Ishikawa (cell line): ENCODE measurements at regions not wholly inside any gene's neighbourhood (a gene's known extent, or its start where the extent isn't known, plus 50 kb on each side); places are given as distances from the start of the nearest gene placed in this dataset.

Experiments
- CEBPB ChIP-seq: IDR thresholded peaks from 2 replicates; pipeline ENCODE4 v1.6.1; 2012
- CREB1 ChIP-seq: IDR thresholded peaks from 2 replicates; pipeline ENCODE4 v1.6.1; 2012; ENCODE audit warnings: low read depth
- EGR1 ChIP-seq: IDR thresholded peaks from 2 replicates; pipeline ENCODE4 v1.6.1; 2012
- EP300 ChIP-seq: IDR thresholded peaks from 2 replicates; pipeline ENCODE4 v1.6.1; 2012; ENCODE audit warnings: borderline replicate concordance
- FOXM1 ChIP-seq: IDR thresholded peaks from 2 replicates; pipeline ENCODE4 v1.6.1; 2012; ENCODE audit warnings: low read depth, borderline replicate concordance
- NFIC ChIP-seq: IDR thresholded peaks from 2 replicates; pipeline ENCODE4 v1.6.1; 2012
- RAD21 ChIP-seq: IDR thresholded peaks from 2 replicates; pipeline ENCODE4 v1.6.1; 2012; ENCODE audit warnings: low read depth
- TAF1 ChIP-seq: IDR thresholded peaks from 2 replicates; pipeline ENCODE4 v1.6.1; 2012; ENCODE audit warnings: low read depth, mild to moderate bottlenecking
- TCF12 ChIP-seq: IDR thresholded peaks from 2 replicates; pipeline ENCODE4 v1.6.1; 2012; ENCODE audit warnings: low read depth
- TEAD4 ChIP-seq: IDR thresholded peaks from 2 replicates; pipeline ENCODE4 v1.6.1; 2012
- YY1 ChIP-seq: IDR thresholded peaks from 2 replicates; pipeline ENCODE4 v1.6.1; 2012; ENCODE audit warnings: low read depth
- ZBTB7A ChIP-seq: IDR thresholded peaks from 2 replicates; pipeline ENCODE4 v1.6.1; 2012; ENCODE audit warnings: low read depth
- TF ChIP-seq, protein P1 (sequence below): IDR thresholded peaks from 2 replicates; pipeline ENCODE4 v1.6.1; 2012
- TF ChIP-seq, protein P2 (sequence below): IDR thresholded peaks from 2 replicates; pipeline ENCODE4 v1.6.1; 2012
- TF ChIP-seq, protein P3 (sequence below): IDR thresholded peaks from 2 replicates; pipeline ENCODE4 v1.6.1; 2012; ENCODE audit warnings: low read depth, mild to moderate bottlenecking

DNA sequence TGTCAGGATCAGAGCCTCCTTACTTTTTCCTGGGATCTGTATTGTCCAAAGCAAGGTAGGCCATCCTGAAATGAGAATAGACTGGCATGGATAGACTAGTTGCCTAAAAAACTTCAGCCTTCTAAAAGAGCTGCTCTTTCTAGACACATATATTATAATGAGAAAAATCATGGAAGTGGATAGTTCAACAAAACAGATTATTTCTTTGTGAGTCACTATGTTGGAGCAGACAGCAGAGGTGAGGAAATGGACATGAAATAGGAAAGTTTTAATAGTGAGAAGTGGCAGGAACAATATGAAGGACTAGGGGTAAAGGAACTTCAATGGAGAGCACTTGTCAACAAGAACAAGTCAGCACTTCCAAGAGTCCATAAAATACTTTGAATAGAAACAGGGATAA lies 101.9 kb upstream of the ANO3 start:
- TF ChIP-seq TCF12 (no peak), TEAD4 (no peak), EP300 (no peak), TAF1 (no peak), ZBTB7A (no peak), CREB1 (no peak), RAD21 (no peak), YY1 (no peak), FOXM1 (no peak)
- TF ChIP-seq, protein P1, sequence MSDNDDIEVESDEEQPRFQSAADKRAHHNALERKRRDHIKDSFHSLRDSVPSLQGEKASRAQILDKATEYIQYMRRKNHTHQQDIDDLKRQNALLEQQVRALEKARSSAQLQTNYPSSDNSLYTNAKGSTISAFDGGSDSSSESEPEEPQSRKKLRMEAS = no peak
- TF ChIP-seq, protein P2, sequence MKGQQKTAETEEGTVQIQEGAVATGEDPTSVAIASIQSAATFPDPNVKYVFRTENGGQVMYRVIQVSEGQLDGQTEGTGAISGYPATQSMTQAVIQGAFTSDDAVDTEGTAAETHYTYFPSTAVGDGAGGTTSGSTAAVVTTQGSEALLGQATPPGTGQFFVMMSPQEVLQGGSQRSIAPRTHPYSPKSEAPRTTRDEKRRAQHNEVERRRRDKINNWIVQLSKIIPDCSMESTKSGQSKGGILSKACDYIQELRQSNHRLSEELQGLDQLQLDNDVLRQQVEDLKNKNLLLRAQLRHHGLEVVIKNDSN = no peak
- TF ChIP-seq, protein P3, sequence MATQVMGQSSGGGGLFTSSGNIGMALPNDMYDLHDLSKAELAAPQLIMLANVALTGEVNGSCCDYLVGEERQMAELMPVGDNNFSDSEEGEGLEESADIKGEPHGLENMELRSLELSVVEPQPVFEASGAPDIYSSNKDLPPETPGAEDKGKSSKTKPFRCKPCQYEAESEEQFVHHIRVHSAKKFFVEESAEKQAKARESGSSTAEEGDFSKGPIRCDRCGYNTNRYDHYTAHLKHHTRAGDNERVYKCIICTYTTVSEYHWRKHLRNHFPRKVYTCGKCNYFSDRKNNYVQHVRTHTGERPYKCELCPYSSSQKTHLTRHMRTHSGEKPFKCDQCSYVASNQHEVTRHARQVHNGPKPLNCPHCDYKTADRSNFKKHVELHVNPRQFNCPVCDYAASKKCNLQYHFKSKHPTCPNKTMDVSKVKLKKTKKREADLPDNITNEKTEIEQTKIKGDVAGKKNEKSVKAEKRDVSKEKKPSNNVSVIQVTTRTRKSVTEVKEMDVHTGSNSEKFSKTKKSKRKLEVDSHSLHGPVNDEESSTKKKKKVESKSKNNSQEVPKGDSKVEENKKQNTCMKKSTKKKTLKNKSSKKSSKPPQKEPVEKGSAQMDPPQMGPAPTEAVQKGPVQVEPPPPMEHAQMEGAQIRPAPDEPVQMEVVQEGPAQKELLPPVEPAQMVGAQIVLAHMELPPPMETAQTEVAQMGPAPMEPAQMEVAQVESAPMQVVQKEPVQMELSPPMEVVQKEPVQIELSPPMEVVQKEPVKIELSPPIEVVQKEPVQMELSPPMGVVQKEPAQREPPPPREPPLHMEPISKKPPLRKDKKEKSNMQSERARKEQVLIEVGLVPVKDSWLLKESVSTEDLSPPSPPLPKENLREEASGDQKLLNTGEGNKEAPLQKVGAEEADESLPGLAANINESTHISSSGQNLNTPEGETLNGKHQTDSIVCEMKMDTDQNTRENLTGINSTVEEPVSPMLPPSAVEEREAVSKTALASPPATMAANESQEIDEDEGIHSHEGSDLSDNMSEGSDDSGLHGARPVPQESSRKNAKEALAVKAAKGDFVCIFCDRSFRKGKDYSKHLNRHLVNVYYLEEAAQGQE = no peak

DNA sequence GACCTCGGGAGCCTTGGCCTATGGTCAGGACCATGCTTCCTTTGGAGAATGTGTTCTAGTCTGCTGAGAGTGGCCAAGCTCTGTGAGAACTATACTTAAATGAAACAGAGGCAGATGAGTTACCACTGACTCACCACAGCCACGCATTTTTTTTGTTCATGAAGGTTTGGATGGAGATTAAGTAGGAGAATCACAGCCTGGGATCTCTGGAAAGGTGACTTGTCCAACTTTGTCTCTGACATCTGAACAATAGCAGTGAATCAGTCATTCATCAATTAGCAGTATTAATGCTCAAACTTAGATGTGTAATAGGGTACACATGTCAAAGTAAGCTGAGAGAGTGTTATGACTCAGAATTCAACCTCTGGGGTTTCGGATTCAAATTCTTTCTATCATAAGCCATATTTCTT lies 100.7 kb upstream of the ANO3 start:
- TF ChIP-seq EGR1 (no peak), CEBPB (no peak), FOXM1 (no peak), RAD21 (no peak), TCF12 (no peak), TEAD4 (no peak), NFIC (no peak), CREB1 (no peak)
- TF ChIP-seq, protein P2 = no peak
- TF ChIP-seq, protein P1 = no peak

DNA sequence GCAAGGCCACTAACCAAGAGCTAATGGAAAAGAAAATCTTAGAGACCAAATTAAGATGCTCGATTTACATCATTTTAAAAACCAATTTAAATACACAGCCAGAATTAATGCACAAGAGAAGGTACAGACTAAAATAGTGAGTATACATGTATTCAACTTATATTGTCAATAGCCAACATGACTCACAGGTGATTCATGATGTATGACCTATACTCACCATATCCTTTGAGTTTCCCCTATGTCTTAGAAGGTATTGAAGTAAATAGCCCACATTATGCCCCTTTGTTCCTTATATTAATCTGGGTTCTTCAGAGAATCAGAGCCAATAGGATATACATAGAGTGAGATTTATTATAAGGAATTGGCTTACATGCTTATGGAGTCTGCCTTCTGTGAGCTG lies 97.5 kb upstream of the ANO3 start:
- TF ChIP-seq FOXM1 = no peak

DNA sequence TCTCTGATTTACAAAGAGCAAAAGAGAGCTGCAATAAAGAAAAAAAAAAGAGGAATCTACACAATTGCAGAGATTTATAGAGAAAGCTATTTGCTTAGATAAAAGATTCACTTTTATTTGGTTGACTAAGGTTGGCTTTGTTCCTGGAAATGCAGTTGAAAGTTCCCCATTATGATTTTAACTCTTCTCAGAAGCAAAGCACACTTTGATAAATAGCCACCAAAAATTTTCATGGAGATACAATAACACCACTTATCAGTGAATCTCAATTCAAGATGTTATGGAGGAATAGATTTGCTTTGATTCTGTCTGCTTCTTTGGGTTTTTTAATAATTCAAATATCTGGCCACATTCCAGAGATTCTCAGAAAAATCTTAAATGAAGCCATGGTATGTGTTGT lies 88.5 kb upstream of the ANO3 start:
- TF ChIP-seq NFIC = no peak

DNA sequence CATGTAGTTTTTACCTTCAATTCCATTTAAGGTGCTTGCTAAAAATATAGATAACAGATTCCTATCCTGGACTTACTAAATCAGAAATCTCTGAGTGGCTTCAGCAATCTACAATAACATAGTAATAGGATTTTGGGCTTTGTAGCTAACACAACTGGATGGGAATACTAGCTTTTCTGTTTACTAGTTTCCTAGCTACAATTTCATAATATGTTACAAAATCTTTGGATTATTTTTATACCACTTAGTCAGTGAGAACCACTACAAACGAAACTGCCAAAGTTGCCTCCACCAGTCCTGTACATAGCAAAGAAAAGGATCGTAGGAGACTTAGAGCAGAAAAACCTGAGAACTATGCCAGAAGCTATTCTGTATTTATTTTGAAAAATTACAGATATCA lies 87.7 kb upstream of the ANO3 start:
- TF ChIP-seq YY1 (no peak), ZBTB7A (no peak), CEBPB (no peak), FOXM1 (no peak), EGR1 (no peak), TAF1 (no peak), CREB1 (no peak), NFIC (no peak), RAD21 (no peak)
- TF ChIP-seq, protein P2 = no peak

DNA sequence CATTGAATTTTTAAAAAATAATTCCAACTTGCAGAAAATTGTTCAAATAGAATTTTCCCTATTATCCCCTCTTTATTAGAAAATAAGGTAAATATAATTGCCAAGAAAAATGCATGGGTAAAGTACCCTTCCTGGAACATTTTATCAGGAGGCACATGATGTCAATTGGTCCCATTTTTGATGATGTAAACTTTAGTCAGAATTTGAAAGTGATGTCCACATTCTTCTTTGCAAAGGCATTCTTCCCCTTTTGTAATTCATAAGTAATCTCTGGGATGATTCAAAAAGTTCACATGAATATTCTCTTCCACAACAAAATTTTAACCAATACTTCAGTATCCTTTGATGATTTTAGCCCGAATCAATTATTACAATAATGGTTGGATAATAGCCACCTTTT lies 86.9 kb upstream of the ANO3 start:
- TF ChIP-seq, protein P2 = no peak
- TF ChIP-seq FOXM1 (no peak), ZBTB7A (no peak), YY1 (no peak), CREB1 (no peak), TCF12 (no peak), EP300 (no peak), CEBPB (no peak), RAD21 (no peak), EGR1 (no peak), NFIC (no peak), TEAD4 (no peak), TAF1 (no peak)
- TF ChIP-seq, protein P3 = no peak
- TF ChIP-seq, protein P1 = no peak
